WTC11 (cell line): ENCODE measurements at regions not wholly inside any gene's neighbourhood (a gene's known extent, or its start where the extent isn't known, plus 50 kb on each side); places are given as distances from the start of the nearest gene placed in this dataset.

Experiments used
- ATAC-seq: fragments of 200-7000 bp; cut with Tn5 transposase; 2 replicates; pipeline ENCODE4 v1.10.0; 2021; ENCODE audit warnings: mild to moderate bottlenecking, moderate library complexity
- CTCF ChIA-PET: fragments of 300-600 bp; sonication (Branson Sonifier 250); formaldehyde crosslinking; loops from one replicate; lab custom pipeline; 2021; ENCODE audit warnings: antibody characterized with exemption; lab: Charles Lee
- POLR2A ChIA-PET: fragments of 350-600 bp; sonication (Branson Sonifier 250); formaldehyde crosslinking; loops from one replicate; lab custom pipeline; 2021; ENCODE audit warnings: antibody characterized with exemption; lab: Charles Lee
- DNase-seq: peaks from one replicate; pipeline ENCODE4 v3.0.0; 2021; ENCODE audit warnings: low spot score
- H3K27ac Mint-ChIP-seq: 2 replicates; pipeline ENCODE4 v1.8.0; 2021; ENCODE audit warnings: mixed read lengths
- H3K27me3 Mint-ChIP-seq: 2 replicates; pipeline ENCODE4 v1.8.0; 2021; ENCODE audit warnings: low read depth, mild to moderate bottlenecking, moderate library complexity, mixed read lengths
- H3K36me3 Mint-ChIP-seq: 2 replicates; pipeline ENCODE4 v1.8.0; 2021; ENCODE audit warnings: mixed read lengths
- H3K4me1 Mint-ChIP-seq: 2 replicates; pipeline ENCODE4 v1.8.0; 2022; ENCODE audit warnings: mixed read lengths
- H3K4me3 Mint-ChIP-seq: 2 replicates; pipeline ENCODE4 v1.8.0; 2021; ENCODE audit warnings: mild to moderate bottlenecking, moderate library complexity, mixed read lengths
- H3K9me3 Mint-ChIP-seq: 2 replicates; pipeline ENCODE4 v1.8.0; 2021; ENCODE audit warnings: mixed read lengths
- ATF2 ChIP-seq: sonication (generic); formaldehyde crosslinking; IDR thresholded peaks from 2 replicates; pipeline ENCODE4 v1.8.1; 2022; ENCODE audit warnings: low read depth, missing genetic modification reagents, borderline replicate concordance
- CREM ChIP-seq: sonication (generic); formaldehyde crosslinking; IDR thresholded peaks from 2 replicates; pipeline ENCODE4 v1.8.1; 2022; ENCODE audit warnings: mild to moderate bottlenecking, missing genetic modification reagents, moderate library complexity
- ELF4 ChIP-seq: sonication (generic); formaldehyde crosslinking; IDR thresholded peaks from 2 replicates; pipeline ENCODE4 v1.8.1; 2022; ENCODE audit warnings: low read depth, mild to moderate bottlenecking, moderate library complexity, missing genetic modification reagents
- ESRRA ChIP-seq: sonication (generic); formaldehyde crosslinking; IDR thresholded peaks from 2 replicates; pipeline ENCODE4 v1.8.1; 2022; ENCODE audit warnings: mild to moderate bottlenecking, missing genetic modification reagents, borderline replicate concordance
- FOXK1 ChIP-seq: sonication (generic); formaldehyde crosslinking; IDR thresholded peaks from 2 replicates; pipeline ENCODE4 v1.8.0; 2022; ENCODE audit warnings: mild to moderate bottlenecking, moderate library complexity, missing genetic modification reagents
- NFATC4 ChIP-seq: fragments of 250-450 bp; sonication (Bioruptor Pico); IDR thresholded peaks from 2 replicates; pipeline ENCODE4 v1.9.0; 2021; ENCODE audit warnings: mild to moderate bottlenecking
- NFE2L1 ChIP-seq: sonication (generic); formaldehyde crosslinking; IDR thresholded peaks from 2 replicates; pipeline ENCODE4 v1.8.1; 2023; ENCODE audit warnings: missing genetic modification reagents
- NFYB ChIP-seq: sonication (generic); formaldehyde crosslinking; conservative IDR thresholded peaks from 2 replicates; pipeline ENCODE4 v1.8.0; 2022; ENCODE audit warnings: low read depth, missing genetic modification reagents
- NR2C2 ChIP-seq: sonication (generic); formaldehyde crosslinking; IDR thresholded peaks from 2 replicates; pipeline ENCODE4 v1.8.0; 2022; ENCODE audit warnings: mild to moderate bottlenecking, missing genetic modification reagents
- NR3C1 ChIP-seq: sonication (generic); formaldehyde crosslinking; conservative IDR thresholded peaks from 2 replicates; pipeline ENCODE4 v1.8.1; 2023; ENCODE audit warnings: low read depth, mild to moderate bottlenecking, missing genetic modification reagents
- PRDM15 ChIP-seq: sonication (generic); formaldehyde crosslinking; IDR thresholded peaks from 2 replicates; pipeline ENCODE4 v1.8.0; 2022; ENCODE audit warnings: missing genetic modification reagents
- RORB ChIP-seq: fragments of 250-450 bp; sonication (Bioruptor Pico); IDR thresholded peaks from 2 replicates; pipeline ENCODE4 v1.9.0; 2021; ENCODE audit warnings: mild to moderate bottlenecking
- SMAD3 ChIP-seq: sonication (generic); formaldehyde crosslinking; IDR thresholded peaks from 2 replicates; pipeline ENCODE4 v1.8.0; 2022; ENCODE audit warnings: missing genetic modification reagents, mild to moderate bottlenecking, borderline replicate concordance
- SP1 ChIP-seq: sonication (generic); formaldehyde crosslinking; conservative IDR thresholded peaks from 2 replicates; pipeline ENCODE4 v1.8.1; 2022; ENCODE audit warnings: missing genetic modification reagents
- ZNF121 ChIP-seq: sonication (generic); formaldehyde crosslinking; IDR thresholded peaks from 2 replicates; pipeline ENCODE4 v1.8.0; 2023; ENCODE audit warnings: missing genetic modification reagents
- ZNF425 ChIP-seq: fragments of 250-450 bp; sonication (Bioruptor Pico); conservative IDR thresholded peaks from 2 replicates; pipeline ENCODE4 v1.9.0; 2021; ENCODE audit warnings: mild to moderate bottlenecking
- ZSCAN18 ChIP-seq: fragments of 250-450 bp; sonication (Bioruptor Pico); IDR thresholded peaks from 2 replicates; pipeline ENCODE4 v2.1.2; 2022; ENCODE audit warnings: mild to moderate bottlenecking, moderate library complexity
- TF ChIP-seq, protein P1 (sequence below): fragments of 200-600 bp; IDR thresholded peaks from 2 replicates; pipeline ENCODE4 v1.8.0; 2022; ENCODE audit warnings: antibody characterized with exemption
- TF ChIP-seq, protein P2 (sequence below): sonication (generic); formaldehyde crosslinking; IDR thresholded peaks from 2 replicates; pipeline ENCODE4 v1.8.1; 2022; ENCODE audit warnings: missing genetic modification reagents, borderline replicate concordance
- TF ChIP-seq, protein P3 (sequence below): sonication (generic); formaldehyde crosslinking; IDR thresholded peaks from 2 replicates; pipeline ENCODE4 v1.8.1; 2023; ENCODE audit warnings: mild to moderate bottlenecking, missing genetic modification reagents, moderate library complexity

GRCh38 chr10:83165265-83165664, 974.0 kb upstream of the GHITM start:
- H3K27ac Mint-ChIP-seq = no peak overlapping the region
- ATAC-seq = no peak
- POLR2A ChIA-PET = no interaction called here

GRCh38 chr10:83166344-83166743, 973.0 kb upstream of the GHITM start:
- ATAC-seq (peak; percentile 99), DNase-seq (peak; percentile 64)
- peaks cover 4% of the 10 kb centered on the region; the same call in 1 of the 2 replicates for H3K9me3 Mint-ChIP-seq
- no peak overlapping the region for H3K27ac Mint-ChIP-seq
- H3K36me3 Mint-ChIP-seq = no peaks in the 10 kb centered on the region
- POLR2A ChIA-PET = no interaction called here
- no peak overlapping the region for H3K4me3 Mint-ChIP-seq
- TF ChIP-seq ELF4 (CRISPR knock-in tag) (no peak), FOXK1 (no peak), SMAD3 (CRISPR knock-in tag) (no peak), ZNF425 (CRISPR knock-in tag) (no peak), RORB (CRISPR knock-in tag) (no peak)
- TF ChIP-seq, protein P1, sequence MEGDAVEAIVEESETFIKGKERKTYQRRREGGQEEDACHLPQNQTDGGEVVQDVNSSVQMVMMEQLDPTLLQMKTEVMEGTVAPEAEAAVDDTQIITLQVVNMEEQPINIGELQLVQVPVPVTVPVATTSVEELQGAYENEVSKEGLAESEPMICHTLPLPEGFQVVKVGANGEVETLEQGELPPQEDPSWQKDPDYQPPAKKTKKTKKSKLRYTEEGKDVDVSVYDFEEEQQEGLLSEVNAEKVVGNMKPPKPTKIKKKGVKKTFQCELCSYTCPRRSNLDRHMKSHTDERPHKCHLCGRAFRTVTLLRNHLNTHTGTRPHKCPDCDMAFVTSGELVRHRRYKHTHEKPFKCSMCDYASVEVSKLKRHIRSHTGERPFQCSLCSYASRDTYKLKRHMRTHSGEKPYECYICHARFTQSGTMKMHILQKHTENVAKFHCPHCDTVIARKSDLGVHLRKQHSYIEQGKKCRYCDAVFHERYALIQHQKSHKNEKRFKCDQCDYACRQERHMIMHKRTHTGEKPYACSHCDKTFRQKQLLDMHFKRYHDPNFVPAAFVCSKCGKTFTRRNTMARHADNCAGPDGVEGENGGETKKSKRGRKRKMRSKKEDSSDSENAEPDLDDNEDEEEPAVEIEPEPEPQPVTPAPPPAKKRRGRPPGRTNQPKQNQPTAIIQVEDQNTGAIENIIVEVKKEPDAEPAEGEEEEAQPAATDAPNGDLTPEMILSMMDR = peak; percentile 48; the same call in 1 of the 2 replicates
- H3K27me3 Mint-ChIP-seq = no peaks in the 10 kb centered on the region
- CTCF ChIA-PET = interaction anchor here (0.5 to 2.2 kb wide), 21 partner anchors 9 to 1016 kb away, joined by 3 to 17 read pairs (median 4); no protein-coding TSS in a partner anchor
- H3K4me1 Mint-ChIP-seq = peaks cover 25% of the 10 kb centered on the region

More at GRCh38 chr10:83165265-83165664, 974.0 kb upstream of the GHITM start:
- DNase-seq = no peak
- TF ChIP-seq, protein P2, sequence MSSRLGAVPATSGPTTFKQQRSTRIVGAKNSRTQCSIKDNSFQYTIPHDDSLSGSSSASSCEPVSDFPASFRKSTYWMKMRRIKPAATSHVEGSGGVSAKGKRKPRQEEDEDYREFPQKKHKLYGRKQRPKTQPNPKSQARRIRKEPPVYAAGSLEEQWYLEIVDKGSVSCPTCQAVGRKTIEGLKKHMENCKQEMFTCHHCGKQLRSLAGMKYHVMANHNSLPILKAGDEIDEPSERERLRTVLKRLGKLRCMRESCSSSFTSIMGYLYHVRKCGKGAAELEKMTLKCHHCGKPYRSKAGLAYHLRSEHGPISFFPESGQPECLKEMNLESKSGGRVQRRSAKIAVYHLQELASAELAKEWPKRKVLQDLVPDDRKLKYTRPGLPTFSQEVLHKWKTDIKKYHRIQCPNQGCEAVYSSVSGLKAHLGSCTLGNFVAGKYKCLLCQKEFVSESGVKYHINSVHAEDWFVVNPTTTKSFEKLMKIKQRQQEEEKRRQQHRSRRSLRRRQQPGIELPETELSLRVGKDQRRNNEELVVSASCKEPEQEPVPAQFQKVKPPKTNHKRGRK (CRISPR knock-in tag) = no peak
- TF ChIP-seq NR2C2 (CRISPR knock-in tag) = no peak
- Mint-ChIP-seq H3K4me3 (no peak overlapping the region), H3K4me1 (peaks cover 25% of the 10 kb centered on the region), H3K9me3 (no peaks in the 10 kb centered on the region), H3K36me3 (no peaks in the 10 kb centered on the region), H3K27me3 (no peaks in the 10 kb centered on the region)
- CTCF ChIA-PET = interaction anchor here (2.1 to 2.2 kb wide), 2 partner anchors 62 to 354 kb away, joined by 4 to 17 read pairs; no protein-coding TSS in a partner anchor

- DNase-seq (no peak), ATAC-seq (no peak)
- Mint-ChIP-seq H3K4me1 (peaks cover 25% of the 10 kb centered on the region), H3K36me3 (no peaks in the 10 kb centered on the region), H3K27ac (no peak overlapping the region), H3K27me3 (no peaks in the 10 kb centered on the region), H3K9me3 (peaks cover 4% of the 10 kb centered on the region; the same call in 1 of the 2 replicates), H3K4me3 (no peak overlapping the region)
- ChIA-PET POLR2A (no interaction called here), CTCF (interaction anchor here (0.5 to 2.2 kb wide), 17 partner anchors 9 to 1017 kb away, joined by 3 to 17 read pairs (median 4); no protein-coding TSS in a partner anchor)
- TF ChIP-seq PRDM15 (no peak), NR3C1 (CRISPR knock-in tag) (no peak), SP1 (no peak), NFATC4 (CRISPR knock-in tag) (no peak), ESRRA (CRISPR knock-in tag) (no peak), ZNF121 (CRISPR knock-in tag) (no peak), ATF2 (no peak), CREM (CRISPR knock-in tag) (no peak), NFE2L1 (CRISPR knock-in tag) (no peak), NFYB (no peak), ZSCAN18 (CRISPR knock-in tag) (no peak)
- TF ChIP-seq, protein P3, sequence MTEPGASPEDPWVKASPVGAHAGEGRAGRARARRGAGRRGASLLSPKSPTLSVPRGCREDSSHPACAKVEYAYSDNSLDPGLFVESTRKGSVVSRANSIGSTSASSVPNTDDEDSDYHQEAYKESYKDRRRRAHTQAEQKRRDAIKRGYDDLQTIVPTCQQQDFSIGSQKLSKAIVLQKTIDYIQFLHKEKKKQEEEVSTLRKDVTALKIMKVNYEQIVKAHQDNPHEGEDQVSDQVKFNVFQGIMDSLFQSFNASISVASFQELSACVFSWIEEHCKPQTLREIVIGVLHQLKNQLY (CRISPR knock-in tag) = no peak
Observed at GRCh38 chr10:83167081-83167480, 972.2 kb upstream of the GHITM start.
